ENCODE measurements at regions not wholly inside any gene's neighbourhood (a gene's known extent, or its start where the extent isn't known, plus 50 kb on each side); places are given as distances from the start of the nearest gene placed in this dataset.

DNA sequence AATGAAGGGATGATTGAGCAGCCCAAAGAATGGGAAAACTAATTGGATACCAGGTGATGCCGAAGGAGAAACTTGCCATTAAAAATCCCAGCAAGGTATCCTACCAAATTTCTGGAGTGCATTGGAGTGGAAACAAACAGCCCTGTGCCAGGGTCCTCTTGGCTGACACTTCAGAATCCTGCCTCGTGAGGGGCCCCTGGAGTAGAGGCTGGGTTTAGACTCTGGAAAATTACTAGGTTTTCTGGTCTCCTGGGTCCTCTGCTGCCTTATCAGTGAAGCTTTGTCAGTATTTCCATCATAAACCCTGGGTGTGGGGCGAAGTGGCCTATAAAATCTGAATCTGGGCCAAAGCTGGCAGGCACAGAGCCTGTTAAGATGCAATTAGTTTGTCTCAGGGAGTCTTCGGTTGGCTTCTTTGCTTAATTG, 289.2 kb upstream of the USP24 start:
- H3K27ac ChIP-seq (ENCODE audit: extremely low read length, insufficient read depth, low read length), result no peak overlapping the region
- ChIA-PET POLR2A (no interaction called here), CTCF (ENCODE audit: low intra/inter-chr PET ratio, low total read pairs) (no interaction called here)
- 98% methylated on average over 3 of the region's 4 CpGs for WGBS (ENCODE audit: low lambda C conversion rate)
- H3K36me3 ChIP-seq (replicated peaks in 1 of 2; ENCODE audit: control insufficient read depth in 1 of 2, insufficient read depth in 2 of 2, low read length in 2 of 2), result no peaks in the 10 kb centered on the region
- no peak overlapping the region for H2AFZ ChIP-seq (ENCODE audit: low read length)
- DNase-seq (ENCODE audit: low spot score), result no peak
- H3K9me3 ChIP-seq (ENCODE audit: low read length), result no peaks in the 10 kb centered on the region
- no TSS peak for BruUV-seq (replicated peaks)
- H4K20me1 ChIP-seq (ENCODE audit: insufficient read depth, low read length), result no peaks in the 10 kb centered on the region
- H3K79me2 ChIP-seq (ENCODE audit: insufficient read depth, low read length), result no peaks in the 10 kb centered on the region
- H3K4me2 ChIP-seq (ENCODE audit: low read depth, low read length), result no peak overlapping the region
- peaks cover 29% of the 10 kb centered on the region for H3K4me1 ChIP-seq (ENCODE audit: insufficient read depth, low read length)
- ATAC-seq, result no peak
- intact Hi-C loops (cut with micrococcal nuclease; ENCODE audit: unreplicated experiment), result no loop called here
- no peak overlapping the region for H3K9ac ChIP-seq (ENCODE audit: insufficient read depth, low read depth, low read length)
- peaks cover 0 to 3% of the 10 kb centered on the region in 2 experiments; a peak in 1 of 5 replicates for H3K27me3 ChIP-seq (ENCODE audit: control insufficient read depth in 1 of 2, insufficient read depth in 2 of 2, low read length in 2 of 2)
- in situ Hi-C loops (cut with HindIII; ENCODE audit: extremely low pct_ligation_motif_present, low pct_unique_long_range_greater_than_20kb), result no loop called here
- no peak overlapping the region for H3K4me3 ChIP-seq (replicated peaks in 1 of 3; ENCODE audit: insufficient read depth in 1 of 3, low read depth in 2 of 3, low read length in 3 of 3)
- no peak for FAIRE-seq
- TF ChIP-seq GATA4 (IDR thresholded peaks at IDR 0.05; ENCODE audit: borderline replicate concordance, low read depth) (no peak), ZNF326 (CRISPR knock-in tag; IDR thresholded peaks at IDR 0.05; ENCODE audit: borderline replicate concordance) (no peak), HNRNPL (IDR thresholded peaks at IDR 0.05; ENCODE audit: low read depth, low read length) (no peak)

DNA sequence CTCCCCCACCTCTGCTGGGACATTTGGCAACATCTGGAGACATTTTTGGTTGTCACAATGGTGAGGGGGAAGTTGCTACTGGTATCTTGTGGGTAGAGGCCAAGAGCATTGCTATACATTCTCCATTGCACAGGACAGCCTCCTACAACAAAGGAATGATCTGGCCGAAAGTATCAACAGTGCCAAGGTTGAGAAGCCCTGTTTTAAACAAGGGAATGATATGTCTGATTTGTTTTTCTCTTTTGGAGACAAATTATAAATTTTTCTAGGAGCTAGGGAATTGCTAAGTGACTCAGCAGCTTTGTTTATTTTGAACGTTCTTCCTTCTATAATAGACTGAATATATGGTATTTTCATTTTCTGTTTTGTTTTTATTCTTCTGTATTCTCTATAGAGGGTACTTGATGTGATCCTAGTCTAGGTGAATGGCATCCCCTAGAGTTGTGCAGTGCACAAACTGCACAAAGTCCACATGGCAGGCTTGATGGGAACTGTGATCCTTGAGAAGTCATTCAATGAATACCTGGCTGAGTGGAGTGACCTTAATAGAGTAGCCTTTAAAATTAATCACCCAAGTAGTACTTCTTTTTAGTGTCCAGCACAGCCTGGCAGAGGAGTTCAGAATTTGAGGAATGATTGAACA, 288.6 kb upstream of the USP24 start:
- CTCF ChIA-PET (ENCODE audit: low intra/inter-chr PET ratio, low total read pairs), result no interaction called here
- peaks cover 29% of the 10 kb centered on the region for H3K4me1 ChIP-seq (ENCODE audit: insufficient read depth, low read length)
- FAIRE-seq (no peak), ATAC-seq (no peak), DNase-seq (ENCODE audit: low spot score) (no peak)
- H3K4me3 ChIP-seq (replicated peaks in 1 of 3; ENCODE audit: insufficient read depth in 1 of 3, low read depth in 2 of 3, low read length in 3 of 3), result no peak overlapping the region
- no peaks in the 10 kb centered on the region for H4K20me1 ChIP-seq (ENCODE audit: insufficient read depth, low read length)
- no peak overlapping the region for H3K4me2 ChIP-seq (ENCODE audit: low read depth, low read length)
- intact Hi-C loops (cut with micrococcal nuclease; ENCODE audit: unreplicated experiment), result no loop called here
- no peak overlapping the region for H2AFZ ChIP-seq (ENCODE audit: low read length)
- in situ Hi-C loops (cut with HindIII; ENCODE audit: extremely low pct_ligation_motif_present, low pct_unique_long_range_greater_than_20kb), result no loop called here
- no peaks in the 10 kb centered on the region for H3K36me3 ChIP-seq (replicated peaks in 1 of 2; ENCODE audit: control insufficient read depth in 1 of 2, insufficient read depth in 2 of 2, low read length in 2 of 2)
- peaks cover 0 to 3% of the 10 kb centered on the region in 2 experiments; a peak in 1 of 5 replicates for H3K27me3 ChIP-seq (ENCODE audit: control insufficient read depth in 1 of 2, insufficient read depth in 2 of 2, low read length in 2 of 2)
- H3K27ac ChIP-seq (ENCODE audit: extremely low read length, insufficient read depth, low read length), result no peak overlapping the region
- H3K9ac ChIP-seq (ENCODE audit: insufficient read depth, low read depth, low read length), result no peak overlapping the region
- no TSS peak for BruUV-seq (replicated peaks)
- 29% methylated on average over 2 of the region's 2 CpGs for WGBS (ENCODE audit: low lambda C conversion rate)
- POLR2A ChIA-PET, result no interaction called here
- no peaks in the 10 kb centered on the region for H3K79me2 ChIP-seq (ENCODE audit: insufficient read depth, low read length)
- no peaks in the 10 kb centered on the region for H3K9me3 ChIP-seq (ENCODE audit: low read length)
- TF ChIP-seq, protein P1, sequence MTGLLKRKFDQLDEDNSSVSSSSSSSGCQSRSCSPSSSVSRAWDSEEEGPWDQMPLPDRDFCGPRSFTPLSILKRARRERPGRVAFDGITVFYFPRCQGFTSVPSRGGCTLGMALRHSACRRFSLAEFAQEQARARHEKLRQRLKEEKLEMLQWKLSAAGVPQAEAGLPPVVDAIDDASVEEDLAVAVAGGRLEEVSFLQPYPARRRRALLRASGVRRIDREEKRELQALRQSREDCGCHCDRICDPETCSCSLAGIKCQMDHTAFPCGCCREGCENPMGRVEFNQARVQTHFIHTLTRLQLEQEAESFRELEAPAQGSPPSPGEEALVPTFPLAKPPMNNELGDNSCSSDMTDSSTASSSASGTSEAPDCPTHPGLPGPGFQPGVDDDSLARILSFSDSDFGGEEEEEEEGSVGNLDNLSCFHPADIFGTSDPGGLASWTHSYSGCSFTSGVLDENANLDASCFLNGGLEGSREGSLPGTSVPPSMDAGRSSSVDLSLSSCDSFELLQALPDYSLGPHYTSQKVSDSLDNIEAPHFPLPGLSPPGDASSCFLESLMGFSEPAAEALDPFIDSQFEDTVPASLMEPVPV (CRISPR knock-in tag; IDR thresholded peaks at IDR 0.05), result no peak
- no peak for TF ChIP-seq PHF20 (CRISPR knock-in tag; IDR thresholded peaks at IDR 0.05)
- no peak for TF ChIP-seq ZBTB7A (CRISPR knock-in tag; IDR thresholded peaks at IDR 0.05)
- TF ChIP-seq PAX8 (CRISPR knock-in tag; IDR thresholded peaks at IDR 0.05; ENCODE audit: borderline replicate concordance), result no peak
- TF ChIP-seq ZBTB38 (CRISPR knock-in tag; IDR thresholded peaks at IDR 0.05), result no peak
- TF ChIP-seq, protein P2, sequence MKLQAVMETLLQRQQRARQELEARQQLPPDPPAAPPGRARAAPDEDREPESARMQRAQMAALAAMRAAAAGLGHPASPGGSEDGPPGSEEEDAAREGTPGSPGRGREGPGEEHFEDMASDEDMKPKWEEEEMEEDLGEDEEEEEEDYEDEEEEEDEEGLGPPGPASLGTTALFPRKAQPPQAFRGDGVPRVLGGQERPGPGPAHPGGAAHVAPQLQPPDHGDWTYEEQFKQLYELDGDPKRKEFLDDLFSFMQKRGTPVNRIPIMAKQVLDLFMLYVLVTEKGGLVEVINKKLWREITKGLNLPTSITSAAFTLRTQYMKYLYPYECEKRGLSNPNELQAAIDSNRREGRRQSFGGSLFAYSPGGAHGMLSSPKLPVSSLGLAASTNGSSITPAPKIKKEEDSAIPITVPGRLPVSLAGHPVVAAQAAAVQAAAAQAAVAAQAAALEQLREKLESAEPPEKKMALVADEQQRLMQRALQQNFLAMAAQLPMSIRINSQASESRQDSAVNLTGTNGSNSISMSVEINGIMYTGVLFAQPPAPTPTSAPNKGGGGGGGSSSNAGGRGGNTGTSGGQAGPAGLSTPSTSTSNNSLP (IDR thresholded peaks at IDR 0.05; ENCODE audit: low read depth, low read length), result no peak
- no peak for TF ChIP-seq ELF4 (CRISPR knock-in tag; IDR thresholded peaks at IDR 0.05; ENCODE audit: borderline replicate concordance)
- TF ChIP-seq HNF4A (CRISPR knock-in tag; IDR thresholded peaks at IDR 0.05), result no peak
